HG03135 (cell line): ENCODE measurements at regions not wholly inside any gene's neighbourhood (a gene's known extent, or its start where the extent isn't known, plus 50 kb on each side); places are given as distances from the start of the nearest gene placed in this dataset.
"Not testable (repeated sequence)": the region's sequence is repeated elsewhere in the genome, so short reads cannot be mapped to it uniquely, and the experiment has no call there.

ENCODE experiments used
- ATAC-seq: cut with Tn5 transposase; IDR thresholded peaks from one replicate; pipeline ENCODE4 v1.9.1; 2021; ENCODE audit warnings: mild to moderate bottlenecking, moderate library complexity; ENCODE audit not compliant: unreplicated experiment

DNA sequence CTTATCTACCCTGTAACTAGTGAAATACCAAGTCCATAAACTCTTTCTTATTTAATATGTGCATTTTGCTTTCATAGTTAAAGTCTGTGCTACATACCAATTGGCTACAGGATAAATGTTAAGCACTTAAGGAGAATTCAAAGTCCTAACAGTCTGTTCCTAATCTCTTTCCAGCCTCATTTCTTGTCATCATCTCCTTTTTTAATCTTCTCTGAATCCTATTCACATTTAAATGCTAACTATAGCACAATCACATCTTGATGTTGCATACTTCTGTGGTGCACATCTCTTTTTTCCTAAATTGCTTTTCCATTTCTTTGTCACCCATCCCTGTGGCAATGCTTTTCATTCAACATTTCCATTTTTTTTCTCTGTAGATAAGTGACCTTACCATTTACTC is 996.1 kb upstream of the TYRP1 start:
- no peak for ATAC-seq

GRCh38 chr9:11701706-11702105 is 991.5 kb upstream of the TYRP1 start:
- no peak for ATAC-seq

GRCh38 chr9:11702548-11702947 is 990.6 kb upstream of the TYRP1 start:
- no peak for ATAC-seq

GRCh38 chr9:11704198-11704597 is 989.0 kb upstream of the TYRP1 start:
- not testable (repeated sequence) for ATAC-seq

DNA sequence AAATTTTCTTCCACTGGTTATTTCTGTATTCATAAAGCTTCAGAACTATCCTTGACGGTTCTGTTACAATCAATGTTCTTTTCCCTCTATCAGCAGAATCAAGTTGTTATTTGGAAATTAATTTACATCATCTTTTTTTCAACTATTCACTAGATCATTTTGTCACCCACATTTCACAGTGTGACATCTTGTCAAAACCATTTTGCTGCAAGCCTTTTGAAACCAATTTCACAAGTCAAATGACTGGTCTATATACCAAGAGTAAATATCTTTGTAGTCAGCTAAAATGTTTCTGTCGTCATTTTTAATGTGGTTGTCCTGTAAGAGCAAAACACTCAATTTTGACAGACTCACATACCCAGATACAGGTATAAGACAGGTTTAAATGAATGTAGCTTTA is 984.3 kb upstream of the TYRP1 start:
- no peak for ATAC-seq

GRCh38 chr9:11709567-11709966 is 983.6 kb upstream of the TYRP1 start:
- no peak for ATAC-seq

DNA sequence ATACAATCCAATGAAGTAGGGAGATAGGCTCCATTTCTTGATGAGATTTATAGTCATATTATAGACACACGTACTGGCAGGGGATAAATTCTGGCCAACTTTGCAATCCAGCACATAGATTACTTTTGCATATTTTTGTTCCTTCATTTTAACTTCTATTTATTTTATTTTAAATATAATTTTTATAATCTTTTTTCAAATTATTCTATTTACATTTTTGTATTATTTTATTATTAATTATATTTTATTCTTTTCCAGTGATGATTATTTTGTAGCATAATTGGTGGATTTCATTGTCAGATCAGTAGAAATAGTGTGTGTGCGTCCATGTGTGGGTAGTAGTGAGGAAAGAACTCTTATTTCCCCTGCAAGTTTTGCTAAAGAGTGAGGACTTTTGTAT is 980.1 kb upstream of the TYRP1 start:
- no peak for ATAC-seq

GRCh38 chr9:11722957-11723356 is 970.2 kb upstream of the TYRP1 start:
- ATAC-seq = no peak

GRCh38 chr9:11726659-11727058 is 966.5 kb upstream of the TYRP1 start:
- no peak for ATAC-seq

DNA sequence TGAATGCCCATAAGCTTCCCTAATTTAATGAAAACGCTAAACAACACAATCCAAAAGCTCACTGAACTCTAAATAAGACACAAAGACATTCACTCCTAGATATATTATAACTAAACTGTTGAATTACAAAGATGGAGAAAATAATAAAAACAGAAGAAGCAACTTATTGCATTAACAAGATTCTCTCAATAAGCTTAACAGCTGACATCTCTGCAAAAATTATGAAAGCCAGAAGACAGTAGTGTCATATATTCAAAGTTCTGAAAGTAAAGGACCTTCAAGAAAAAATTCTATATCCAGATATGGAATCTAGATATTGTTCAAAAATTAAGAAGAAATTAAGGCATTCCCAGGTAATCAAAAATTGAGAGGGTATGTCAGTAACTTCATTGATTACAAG is 957.8 kb upstream of the TYRP1 start:
- no peak for ATAC-seq

DNA sequence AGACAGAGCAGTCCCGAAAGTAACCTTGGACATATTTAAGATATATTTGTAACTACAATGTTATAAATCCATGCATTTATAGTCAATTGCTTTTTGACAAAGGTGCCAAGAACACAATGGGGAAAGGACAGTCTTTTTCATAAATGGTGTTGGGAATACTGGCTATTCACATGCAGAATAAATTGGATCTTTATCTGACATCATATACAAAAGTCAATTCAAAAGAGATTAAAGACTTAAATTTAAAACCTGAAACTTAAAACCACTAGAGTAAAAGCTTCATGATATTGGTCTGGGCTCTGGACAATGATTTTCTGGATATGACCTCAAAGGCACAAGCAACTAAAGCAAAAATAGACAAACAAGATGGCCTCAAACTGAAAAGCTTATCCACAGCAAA is 950.7 kb upstream of the TYRP1 start:
- ATAC-seq = no peak

DNA sequence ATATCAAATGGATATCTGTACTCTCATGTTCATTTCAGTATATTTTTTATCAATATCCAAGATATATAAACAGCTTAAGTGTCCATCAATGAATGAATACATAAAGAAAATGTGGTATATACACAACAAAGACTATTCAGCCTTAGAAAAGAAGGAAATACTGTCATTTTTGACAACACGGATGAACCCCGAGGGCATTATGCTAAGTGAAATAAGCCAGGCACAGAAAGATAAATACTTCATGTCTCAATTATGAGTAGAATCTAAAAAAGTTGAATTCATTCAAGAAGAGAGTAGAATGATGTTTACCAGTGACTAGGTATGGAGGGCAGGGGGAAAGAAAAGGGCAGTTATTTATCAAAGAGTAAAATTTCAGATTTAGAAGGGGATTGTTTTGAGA is 949.8 kb upstream of the TYRP1 start:
- ATAC-seq = no peak

- no peak for ATAC-seq
Observed at GRCh38 chr9:11749396-11749795, 943.8 kb upstream of the TYRP1 start.

DNA sequence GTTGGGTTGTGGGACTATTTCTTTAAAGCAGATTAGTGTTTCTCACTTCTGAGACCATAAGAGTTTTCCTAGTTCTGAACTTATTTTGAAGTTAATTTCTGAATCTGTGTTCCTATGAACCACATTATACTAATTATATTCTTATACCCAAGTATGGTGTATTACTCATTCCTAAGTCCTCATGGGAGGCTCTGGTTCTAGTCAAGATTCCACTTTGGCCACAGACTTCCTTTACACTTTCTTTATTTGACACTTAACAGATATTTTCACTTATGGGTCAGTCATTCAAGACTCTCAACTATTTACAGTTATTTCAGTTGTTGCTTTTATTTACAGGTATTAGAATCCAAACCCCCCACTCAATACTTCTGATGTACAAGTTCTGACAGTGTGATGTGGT is 937.2 kb upstream of the TYRP1 start:
- no peak for ATAC-seq

DNA sequence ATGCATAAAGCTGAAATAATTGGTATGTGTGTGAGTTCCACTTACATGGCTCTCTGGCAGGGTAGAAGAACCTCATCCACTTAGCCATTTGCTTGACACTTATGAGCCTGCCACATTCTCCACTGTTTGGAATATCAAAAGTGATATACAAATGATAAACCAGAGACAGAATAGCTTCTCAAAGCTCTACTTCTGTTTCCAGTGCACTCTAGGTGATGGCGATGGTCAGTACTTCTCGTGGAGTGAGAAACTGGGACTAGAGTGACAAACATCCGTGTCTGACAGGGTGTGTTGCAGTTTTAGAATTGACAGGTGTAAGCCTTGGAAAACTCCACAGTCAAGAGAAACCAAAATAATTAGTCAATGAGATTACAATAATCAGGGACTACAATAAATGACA is 935.8 kb upstream of the TYRP1 start:
- no peak for ATAC-seq

GRCh38 chr9:11758016-11758415 is 935.2 kb upstream of the TYRP1 start:
- ATAC-seq = no peak

DNA sequence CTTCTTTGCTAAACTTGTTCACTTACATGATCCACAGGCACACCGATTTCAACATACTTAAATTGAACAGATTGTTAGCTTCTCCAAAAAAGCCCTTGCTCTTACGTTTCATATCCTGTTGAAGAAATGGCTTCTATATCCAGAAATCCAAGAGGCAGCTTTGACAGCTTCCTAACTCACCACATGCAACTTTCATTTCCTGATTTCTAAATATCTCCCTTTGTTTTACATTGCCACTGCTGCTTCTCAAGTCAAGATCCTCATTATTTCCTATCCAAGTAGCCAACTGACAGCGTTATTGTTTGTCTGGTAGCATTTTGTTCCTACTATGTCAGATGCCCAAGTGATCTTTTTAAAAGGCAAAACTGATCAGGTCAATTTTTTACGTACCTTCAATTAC is 913.2 kb upstream of the TYRP1 start:
- ATAC-seq = no peak

- ATAC-seq = no peak
Observed at GRCh38 chr9:11792870-11793269, 900.3 kb upstream of the TYRP1 start.

GRCh38 chr9:11794984-11795383 is 898.2 kb upstream of the TYRP1 start:
- no peak for ATAC-seq

DNA sequence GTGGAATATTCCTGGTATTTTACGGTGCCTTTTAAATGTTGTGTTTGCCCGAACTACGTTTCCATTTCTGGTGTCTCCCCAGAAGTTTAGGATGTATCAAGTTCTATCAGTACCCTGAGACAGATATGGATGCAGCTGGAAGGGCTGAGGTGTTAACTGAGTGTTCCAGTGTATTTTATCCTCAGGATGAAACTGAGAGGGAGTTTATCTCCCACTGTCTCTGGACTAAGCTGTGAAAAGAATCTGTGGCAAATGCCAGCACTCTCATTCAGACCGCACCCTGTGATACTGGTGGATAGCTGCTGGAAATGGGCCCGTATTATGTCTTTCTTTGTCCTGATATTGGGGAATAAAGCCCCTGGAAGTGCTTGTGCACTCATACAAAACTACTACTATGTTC is 887.2 kb upstream of the TYRP1 start:
- ATAC-seq = no peak

DNA sequence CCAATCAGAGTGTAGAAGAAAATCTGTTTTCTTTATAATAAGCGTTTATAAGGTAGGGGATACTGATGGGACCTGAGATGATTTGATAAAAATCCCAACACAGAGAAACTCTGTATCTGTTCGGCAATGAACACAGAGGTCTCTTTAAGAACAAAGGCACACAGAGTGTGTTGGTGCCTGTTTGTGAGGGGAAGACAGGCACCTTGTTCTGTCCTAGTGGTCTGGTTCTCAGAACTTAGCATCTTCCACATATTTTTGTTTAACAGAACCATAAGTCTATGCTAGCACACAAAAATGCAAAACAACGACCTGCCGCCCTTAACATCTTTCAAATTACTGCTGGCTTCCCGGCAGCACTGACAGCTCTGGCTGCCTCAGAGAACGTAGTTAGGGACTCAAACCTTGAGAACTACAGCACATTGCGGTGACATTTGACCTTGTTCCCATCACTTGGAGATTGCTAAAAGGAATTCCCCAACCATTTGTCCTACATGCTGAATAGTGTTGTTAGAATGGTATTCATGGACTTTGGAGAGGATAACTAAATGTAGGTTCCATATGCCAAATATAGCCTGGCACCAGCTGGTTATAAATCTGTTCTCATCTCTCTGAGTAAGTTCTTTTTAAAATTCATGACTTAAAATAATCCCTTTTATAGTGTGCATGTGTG is 871.7 kb upstream of the TYRP1 start:
- no peak for ATAC-seq

GRCh38 chr9:11828201-11828600 is 865.0 kb upstream of the TYRP1 start:
- ATAC-seq = no peak

DNA sequence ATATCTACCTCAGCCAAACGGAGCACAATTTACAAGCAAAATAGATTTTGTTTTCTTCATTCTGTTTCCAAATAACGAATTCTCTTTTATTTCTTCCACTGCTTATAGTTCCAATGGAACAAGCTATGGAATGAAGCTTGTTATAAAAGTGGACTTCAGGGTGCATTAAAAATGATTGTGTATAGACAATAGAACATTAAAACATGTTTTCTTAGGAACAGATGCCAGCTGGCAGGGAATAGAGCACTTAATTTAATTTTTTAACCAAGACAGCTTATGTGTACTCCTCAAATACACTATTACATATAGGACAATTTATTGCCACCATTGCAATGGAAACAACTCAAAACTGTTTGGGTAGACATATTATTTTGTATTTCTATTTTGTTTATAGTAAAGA is 860.1 kb upstream of the TYRP1 start:
- no peak for ATAC-seq
